Ascending aorta (tissue), 2 donors: ENCODE measurements at regions not wholly inside any gene's neighbourhood (a gene's known extent, or its start where the extent isn't known, plus 50 kb on each side); places are given as distances from the start of the nearest gene placed in this dataset.

Experiments used
- DNase-seq, 2 donors: peaks; one replicate each; pipeline ENCODE4 v3.0.0-alpha.2; 2019; ENCODE audit warnings: low spot score in 2 of 2
- H3K27ac ChIP-seq, 2 donors: fragments of 200-600 bp; sonication (generic); one replicate each; pipeline ENCODE4 v1.5.1; 2016 to 2017; ENCODE audit warnings: mild to moderate bottlenecking in 1 of 2
- H3K27me3 ChIP-seq: fragments of 200-600 bp; sonication (generic); one replicate; pipeline ENCODE4 v1.5.1; 2017
- H3K36me3 ChIP-seq, 2 donors: fragments of 200-600 bp; sonication (generic); one replicate each; pipeline ENCODE4 v1.5.1; 2016
- H3K4me1 ChIP-seq, 2 donors: fragments of 200-600 bp; sonication (generic); one replicate each; pipeline ENCODE4 v1.5.1; 2016 to 2017; ENCODE audit warnings: mild to moderate bottlenecking in 1 of 2
- H3K4me3 ChIP-seq, 2 donors: fragments of 200-600 bp; sonication (generic); one replicate each; pipeline ENCODE4 v1.5.1; 2016 to 2017; ENCODE audit warnings: mild to moderate bottlenecking in 1 of 2
- H3K9me3 ChIP-seq, 2 donors: fragments of 200-600 bp; sonication (generic); one replicate each; pipeline ENCODE4 v1.5.1; 2016
- CTCF ChIP-seq, 3 experiments: fragments of 200-600 bp in 2 of 3; fragments of 450-650 bp in 1 of 3; sonication (generic) in 2 of 3; IDR thresholded peaks; one replicate each; pipeline ENCODE4 v1.5.1; 2016 to 2019; ENCODE audit warnings: antibody characterized with exemption in 3 of 3, mild to moderate bottlenecking in 1 of 3, moderate library complexity in 1 of 3
- intact Hi-C: fragments of 100-400 bp; cut with DNase I; formaldehyde crosslinking; loops from one replicate; pipeline ENCODE4 v1.15.1; 2023

GRCh38 chr4:127214016-127214415 lies 418.7 kb upstream of the INTU start:
- H3K27ac ChIP-seq = peak overlapping the region; percentile 26 to 66
- no peak for TF ChIP-seq CTCF (IDR thresholded peaks at IDR 0.05)
- H3K27me3 ChIP-seq = no peaks in the 10 kb centered on the region
- no peak overlapping the region for H3K4me3 ChIP-seq
- H3K9me3 ChIP-seq = no peaks in the 10 kb centered on the region
- H3K36me3 ChIP-seq = no peaks in the 10 kb centered on the region
- H3K4me1 ChIP-seq = peaks cover 0 to 14% of the 10 kb centered on the region in 2 donors
- intact Hi-C loops = no loop called here
- no peak for DNase-seq

GRCh38 chr4:127214931-127215330 lies 417.8 kb upstream of the INTU start:
- DNase-seq = no peak
- Histone ChIP-seq H3K9me3 (no peaks in the 10 kb centered on the region), H3K36me3 (no peaks in the 10 kb centered on the region), H3K4me1 (peaks cover 0 to 14% of the 10 kb centered on the region in 2 donors), H3K4me3 (no peak overlapping the region), H3K27me3 (no peaks in the 10 kb centered on the region), H3K27ac (no peak overlapping the region)
- no peak for TF ChIP-seq CTCF (IDR thresholded peaks at IDR 0.05)
- intact Hi-C loops = no loop called here

- Histone ChIP-seq H3K27ac (peak overlapping the region in 1 of 2 donors; percentile 10), H3K9me3 (no peaks in the 10 kb centered on the region), H3K36me3 (no peaks in the 10 kb centered on the region), H3K4me3 (no peak overlapping the region), H3K27me3 (no peaks in the 10 kb centered on the region), H3K4me1 (peaks cover 0 to under 1% of the 10 kb centered on the region in 2 donors)
- no peak for DNase-seq
- TF ChIP-seq CTCF (IDR thresholded peaks at IDR 0.05) = no peak
- intact Hi-C loops = no loop called here
These were observed 415.0 kb upstream of the INTU start for GRCh38 chr4:127217586-127218229.

GRCh38 chr4:127219232-127219631 lies 413.5 kb upstream of the INTU start:
- no peak overlapping the region for H3K4me3 ChIP-seq
- no peaks in the 10 kb centered on the region for H3K27me3 ChIP-seq
- H3K27ac ChIP-seq = peak overlapping the region in 1 of 2 donors; percentile 24
- no peaks in the 10 kb centered on the region for H3K36me3 ChIP-seq
- no peaks in the 10 kb centered on the region for H3K9me3 ChIP-seq
- intact Hi-C loops = no loop called here
- no peak for DNase-seq
- H3K4me1 ChIP-seq = no peaks in the 10 kb centered on the region
- no peak for TF ChIP-seq CTCF (IDR thresholded peaks at IDR 0.05)

- Histone ChIP-seq H3K27ac (no peak overlapping the region), H3K27me3 (no peaks in the 10 kb centered on the region), H3K4me1 (no peaks in the 10 kb centered on the region), H3K9me3 (no peaks in the 10 kb centered on the region), H3K36me3 (no peaks in the 10 kb centered on the region), H3K4me3 (no peak overlapping the region)
- DNase-seq = no peak
- TF ChIP-seq CTCF (IDR thresholded peaks at IDR 0.05) = no peak
- intact Hi-C loops = no loop called here
These were observed 408.2 kb upstream of the INTU start for GRCh38 chr4:127224556-127224955.
